ENCODE measurements at regions not wholly inside any gene's neighbourhood (a gene's known extent, or its start where the extent isn't known, plus 50 kb on each side); places are given as distances from the start of the nearest gene placed in this dataset.

- H3K4me1 Mint-ChIP-seq (ENCODE audit: low read depth, unreplicated experiment): no peaks in the 10 kb centered on the region
- DNase-seq: no peak
- H3K27ac Mint-ChIP-seq (ENCODE audit: unreplicated experiment): no peak overlapping the region
- no peak for TF ChIP-seq CTCF (IDR thresholded peaks at IDR 0.05; ENCODE audit: partially characterized antibody, unreplicated experiment)
- H3K36me3 Mint-ChIP-seq (ENCODE audit: unreplicated experiment): no peaks in the 10 kb centered on the region
- no peak overlapping the region for H3K4me3 Mint-ChIP-seq (ENCODE audit: unreplicated experiment)
- H3K9me3 Mint-ChIP-seq (ENCODE audit: unreplicated experiment): no peaks in the 10 kb centered on the region
- H3K27me3 Mint-ChIP-seq (ENCODE audit: unreplicated experiment): no peaks in the 10 kb centered on the region
These were observed 559.3 kb upstream of the TNP1 start for GRCh38 chr2:217419055-217419671.

DNA sequence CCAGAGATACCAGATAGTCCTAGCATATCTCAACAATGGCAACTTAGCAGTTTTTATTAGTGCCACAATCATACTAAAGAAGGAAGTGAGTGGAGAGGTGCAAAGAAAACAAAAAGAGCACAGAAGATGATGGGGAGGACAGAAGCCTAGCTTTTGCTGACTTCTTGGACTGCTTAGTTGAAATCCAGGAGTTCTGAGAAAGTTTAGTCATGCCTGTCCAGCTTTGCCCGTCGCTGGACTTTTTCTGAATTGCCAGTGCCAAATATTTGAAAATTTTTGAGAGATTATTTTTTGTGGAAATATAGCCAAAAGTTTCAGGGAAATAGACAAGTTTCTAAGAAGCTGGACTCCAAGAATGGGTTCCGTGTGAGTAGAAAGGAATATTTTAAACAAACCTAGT, 558.7 kb upstream of the TNP1 start:
- Mint-ChIP-seq H3K9me3 (ENCODE audit: unreplicated experiment) (no peaks in the 10 kb centered on the region), H3K4me3 (ENCODE audit: unreplicated experiment) (no peak overlapping the region), H3K27me3 (ENCODE audit: unreplicated experiment) (no peaks in the 10 kb centered on the region), H3K4me1 (ENCODE audit: low read depth, unreplicated experiment) (peaks cover under 1% of the 10 kb centered on the region), H3K27ac (ENCODE audit: unreplicated experiment) (no peak overlapping the region), H3K36me3 (ENCODE audit: unreplicated experiment) (no peaks in the 10 kb centered on the region)
- no peak for TF ChIP-seq CTCF (IDR thresholded peaks at IDR 0.05; ENCODE audit: partially characterized antibody, unreplicated experiment)
- no peak for DNase-seq

DNA sequence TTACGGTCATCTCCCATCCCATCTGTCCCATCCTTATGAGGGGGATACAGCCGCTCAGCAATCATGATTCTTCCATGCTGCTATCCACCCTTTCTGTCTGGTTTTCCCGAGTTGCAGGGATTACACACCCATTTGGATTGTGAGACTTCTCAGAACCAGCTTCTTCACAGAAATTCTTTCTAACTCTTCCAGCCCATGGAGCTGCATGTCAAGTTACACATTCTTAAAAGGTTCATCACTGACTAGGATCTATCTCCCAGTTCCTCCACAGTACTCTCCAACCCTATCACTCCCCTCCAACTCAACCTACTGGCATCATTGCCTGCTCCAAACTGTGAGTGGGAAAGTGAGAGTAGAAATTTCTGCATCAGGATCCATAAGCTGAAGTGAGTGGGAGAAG, 558.2 kb upstream of the TNP1 start:
- Mint-ChIP-seq H3K4me1 (ENCODE audit: low read depth, unreplicated experiment) (peaks cover 4% of the 10 kb centered on the region), H3K27ac (ENCODE audit: unreplicated experiment) (no peak overlapping the region), H3K9me3 (ENCODE audit: unreplicated experiment) (no peaks in the 10 kb centered on the region), H3K27me3 (ENCODE audit: unreplicated experiment) (no peaks in the 10 kb centered on the region), H3K36me3 (ENCODE audit: unreplicated experiment) (no peaks in the 10 kb centered on the region), H3K4me3 (ENCODE audit: unreplicated experiment) (no peak overlapping the region)
- DNase-seq: no peak
- TF ChIP-seq CTCF (IDR thresholded peaks at IDR 0.05; ENCODE audit: partially characterized antibody, unreplicated experiment): no peak

GRCh38 chr2:217417536-217417935, 557.7 kb upstream of the TNP1 start:
- H3K4me3 Mint-ChIP-seq (ENCODE audit: unreplicated experiment): no peak overlapping the region
- no peaks in the 10 kb centered on the region for H3K9me3 Mint-ChIP-seq (ENCODE audit: unreplicated experiment)
- no peak for TF ChIP-seq CTCF (IDR thresholded peaks at IDR 0.05; ENCODE audit: partially characterized antibody, unreplicated experiment)
- DNase-seq: no peak
- no peaks in the 10 kb centered on the region for H3K36me3 Mint-ChIP-seq (ENCODE audit: unreplicated experiment)
- peaks cover 10% of the 10 kb centered on the region for H3K4me1 Mint-ChIP-seq (ENCODE audit: low read depth, unreplicated experiment)
- no peaks in the 10 kb centered on the region for H3K27me3 Mint-ChIP-seq (ENCODE audit: unreplicated experiment)
- H3K27ac Mint-ChIP-seq (ENCODE audit: unreplicated experiment): no peak overlapping the region

- H3K4me1 Mint-ChIP-seq (ENCODE audit: low read depth, unreplicated experiment): peaks cover 14% of the 10 kb centered on the region
- no peaks in the 10 kb centered on the region for H3K36me3 Mint-ChIP-seq (ENCODE audit: unreplicated experiment)
- no peaks in the 10 kb centered on the region for H3K27me3 Mint-ChIP-seq (ENCODE audit: unreplicated experiment)
- H3K4me3 Mint-ChIP-seq (ENCODE audit: unreplicated experiment): no peak overlapping the region
- no peak for TF ChIP-seq CTCF (IDR thresholded peaks at IDR 0.05; ENCODE audit: partially characterized antibody, unreplicated experiment)
- no peak for DNase-seq
- H3K9me3 Mint-ChIP-seq (ENCODE audit: unreplicated experiment): no peaks in the 10 kb centered on the region
- H3K27ac Mint-ChIP-seq (ENCODE audit: unreplicated experiment): no peak overlapping the region
These were observed 555.5 kb upstream of the TNP1 start for GRCh38 chr2:217415316-217415715.

Data from glutamatergic neuron (in vitro differentiated cells).